Loucy (cell line): ENCODE measurements at regions not wholly inside any gene's neighbourhood (a gene's known extent, or its start where the extent isn't known, plus 50 kb on each side); places are given as distances from the start of the nearest gene placed in this dataset.

ENCODE experiments used
- H2AFZ ChIP-seq: fragments of 200-600 bp; sonication (generic); 2 replicates; pipeline ENCODE4 v1.6.0; 2016; ENCODE audit warnings: antibody characterized with exemption, mild to moderate bottlenecking, low read length, moderate library complexity
- H3F3A ChIP-seq: fragments of 200-600 bp; 2 replicates; pipeline ENCODE4 v1.6.0; 2016; ENCODE audit warnings: antibody characterized with exemption, low read depth, mild to moderate bottlenecking
- H3K27me3 ChIP-seq: fragments of 200-600 bp; sonication (generic); 2 replicates; pipeline ENCODE4 v1.6.1; 2014; ENCODE audit warnings: low read length, mild to moderate bottlenecking; ENCODE audit not compliant: insufficient read depth, poor library complexity, severe bottlenecking
- H3K36me3 ChIP-seq: fragments of 200-600 bp; sonication (generic); 2 replicates; pipeline ENCODE4 v1.6.1; 2016; ENCODE audit warnings: low read length; ENCODE audit not compliant: insufficient read depth
- H3K4me1 ChIP-seq: fragments of 200-600 bp; sonication (generic); 2 replicates; pipeline ENCODE4 v1.5.1; 2014; ENCODE audit warnings: low read length, mild to moderate bottlenecking; ENCODE audit not compliant: insufficient read depth, poor library complexity, severe bottlenecking
- H3K4me2 ChIP-seq: fragments of 200-600 bp; sonication (generic); 2 replicates; pipeline ENCODE4 v1.6.0; 2014; ENCODE audit warnings: antibody characterized with exemption, low read length, low read depth, mild to moderate bottlenecking; ENCODE audit not compliant: poor library complexity, severe bottlenecking
- H3K4me3 ChIP-seq: fragments of 200-600 bp; sonication (generic); 2 replicates; pipeline ENCODE4 v1.5.1; 2014; ENCODE audit warnings: low read length, mild to moderate bottlenecking, mixed read lengths; ENCODE audit not compliant: poor library complexity, severe bottlenecking
- H3K79me2 ChIP-seq: fragments of 200-600 bp; sonication (generic); 2 replicates; pipeline ENCODE4 v1.6.1; 2014; ENCODE audit warnings: low read length; ENCODE audit not compliant: insufficient read depth
- H3K9ac ChIP-seq: fragments of 200-600 bp; sonication (generic); 2 replicates; pipeline ENCODE4 v1.6.0; 2014; ENCODE audit warnings: mild to moderate bottlenecking, low read depth, low read length, moderate library complexity; ENCODE audit not compliant: poor library complexity, severe bottlenecking
- H3K9me2 ChIP-seq: fragments of 200-600 bp; sonication (generic); replicated peaks from 2 replicates; pipeline ENCODE4 v1.6.1; 2016; ENCODE audit warnings: low read depth, low read length, mixed read lengths
- H3K9me3 ChIP-seq: fragments of 200-600 bp; sonication (generic); 2 replicates; pipeline ENCODE4 v1.6.1; 2014; ENCODE audit warnings: mild to moderate bottlenecking, antibody characterized with exemption, low read length, low read depth; ENCODE audit not compliant: insufficient read depth
- H4K20me1 ChIP-seq: fragments of 200-600 bp; sonication (generic); 2 replicates; pipeline ENCODE4 v1.6.0; 2014; ENCODE audit warnings: antibody characterized with exemption, low read length, mild to moderate bottlenecking; ENCODE audit not compliant: insufficient read depth, poor library complexity, severe bottlenecking
- EZH2phosphoT487 ChIP-seq: fragments of 200-600 bp; IDR thresholded peaks from 2 replicates; pipeline ENCODE4 v1.6.1; 2018; ENCODE audit warnings: antibody characterized with exemption, mild to moderate bottlenecking, moderate library complexity, borderline replicate concordance
- TF ChIP-seq, protein P1 (sequence below): fragments of 200-600 bp; sonication (generic); conservative IDR thresholded peaks from 2 replicates; pipeline ENCODE4 v1.5.1; 2014; ENCODE audit warnings: mild to moderate bottlenecking, antibody characterized with exemption, low read length

DNA sequence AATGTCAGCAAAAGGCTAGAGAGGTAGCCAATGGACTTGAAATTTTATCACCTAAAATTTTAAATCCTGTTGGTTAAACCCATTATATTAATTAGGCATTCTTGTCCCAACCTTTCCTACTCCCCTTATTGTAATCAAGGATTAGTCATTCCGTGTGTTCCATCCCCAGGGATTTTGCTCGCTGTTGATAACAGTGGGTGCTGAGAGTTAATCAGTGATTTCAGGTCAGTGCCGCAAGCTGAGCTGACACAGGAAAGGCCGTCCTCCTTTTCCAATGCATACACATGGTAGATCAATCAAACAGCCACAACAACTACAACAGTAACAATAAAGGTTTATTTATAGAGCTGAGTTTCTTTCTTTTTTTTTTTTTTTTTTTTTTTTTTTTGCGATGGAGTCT is 271.4 kb downstream of the ACTR3B start:
- TF ChIP-seq EZH2phosphoT487 = no peak
- TF ChIP-seq, protein P1, sequence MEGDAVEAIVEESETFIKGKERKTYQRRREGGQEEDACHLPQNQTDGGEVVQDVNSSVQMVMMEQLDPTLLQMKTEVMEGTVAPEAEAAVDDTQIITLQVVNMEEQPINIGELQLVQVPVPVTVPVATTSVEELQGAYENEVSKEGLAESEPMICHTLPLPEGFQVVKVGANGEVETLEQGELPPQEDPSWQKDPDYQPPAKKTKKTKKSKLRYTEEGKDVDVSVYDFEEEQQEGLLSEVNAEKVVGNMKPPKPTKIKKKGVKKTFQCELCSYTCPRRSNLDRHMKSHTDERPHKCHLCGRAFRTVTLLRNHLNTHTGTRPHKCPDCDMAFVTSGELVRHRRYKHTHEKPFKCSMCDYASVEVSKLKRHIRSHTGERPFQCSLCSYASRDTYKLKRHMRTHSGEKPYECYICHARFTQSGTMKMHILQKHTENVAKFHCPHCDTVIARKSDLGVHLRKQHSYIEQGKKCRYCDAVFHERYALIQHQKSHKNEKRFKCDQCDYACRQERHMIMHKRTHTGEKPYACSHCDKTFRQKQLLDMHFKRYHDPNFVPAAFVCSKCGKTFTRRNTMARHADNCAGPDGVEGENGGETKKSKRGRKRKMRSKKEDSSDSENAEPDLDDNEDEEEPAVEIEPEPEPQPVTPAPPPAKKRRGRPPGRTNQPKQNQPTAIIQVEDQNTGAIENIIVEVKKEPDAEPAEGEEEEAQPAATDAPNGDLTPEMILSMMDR = no peak
- Histone ChIP-seq H3K4me2 (no peak overlapping the region), H4K20me1 (no peaks in the 10 kb centered on the region), H2AFZ (no peak overlapping the region), H3F3A (no peaks in the 10 kb centered on the region), H3K4me3 (no peak overlapping the region), H3K27me3 (no peaks in the 10 kb centered on the region), H3K79me2 (no peaks in the 10 kb centered on the region), H3K9me3 (no peaks in the 10 kb centered on the region), H3K9me2 (no peaks in the 10 kb centered on the region), H3K9ac (no peak overlapping the region), H3K36me3 (no peaks in the 10 kb centered on the region), H3K4me1 (no peaks in the 10 kb centered on the region)

- Histone ChIP-seq H3F3A (no peaks in the 10 kb centered on the region), H3K79me2 (no peaks in the 10 kb centered on the region), H4K20me1 (no peaks in the 10 kb centered on the region), H3K4me1 (no peaks in the 10 kb centered on the region), H3K27me3 (no peaks in the 10 kb centered on the region), H3K9me3 (no peaks in the 10 kb centered on the region), H3K36me3 (no peaks in the 10 kb centered on the region), H3K9me2 (no peaks in the 10 kb centered on the region), H3K4me2 (no peak overlapping the region), H2AFZ (no peak overlapping the region), H3K4me3 (no peak overlapping the region), H3K9ac (no peak overlapping the region)
- no peak for TF ChIP-seq EZH2phosphoT487
- TF ChIP-seq, protein P1 = no peak
Measured at GRCh38 chr7:153034791-153035190, 275.2 kb downstream of the ACTR3B start.

DNA sequence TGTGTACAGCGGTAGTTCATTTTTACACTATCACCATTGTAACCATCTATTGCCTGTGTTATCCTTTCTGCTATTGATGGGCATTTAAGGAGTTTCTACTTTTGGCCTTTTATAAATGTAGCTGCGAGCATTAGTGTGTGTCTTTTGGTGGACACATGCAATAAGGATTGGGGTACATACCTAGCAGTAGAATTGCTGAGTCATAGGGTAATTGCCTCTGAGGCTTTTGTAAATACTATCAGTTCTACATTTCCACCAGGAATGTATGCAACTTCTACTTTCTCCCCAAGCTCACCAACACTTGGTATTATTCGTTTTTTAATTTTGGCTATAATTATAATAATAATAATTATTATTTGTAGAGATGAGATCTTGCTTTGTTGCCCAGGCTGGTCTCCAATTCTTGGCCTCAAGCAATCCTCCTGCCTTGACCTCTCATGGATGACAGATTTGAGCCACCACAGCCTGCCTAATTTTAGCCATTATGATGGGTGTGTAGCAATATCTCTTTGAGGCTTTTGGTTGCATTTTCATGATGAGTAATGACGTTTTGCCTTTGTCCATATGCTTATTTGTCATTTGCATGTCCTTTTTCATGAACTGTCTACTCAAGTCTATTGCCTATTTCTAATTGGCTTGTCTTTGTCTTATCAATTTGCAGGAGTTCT is 277.0 kb downstream of the ACTR3B start:
- Histone ChIP-seq H3K36me3 (no peaks in the 10 kb centered on the region), H3K79me2 (no peaks in the 10 kb centered on the region), H3F3A (no peaks in the 10 kb centered on the region), H3K4me1 (no peaks in the 10 kb centered on the region), H2AFZ (no peak overlapping the region), H4K20me1 (no peaks in the 10 kb centered on the region), H3K9me3 (peaks cover 5% of the 10 kb centered on the region; the same call in 1 of the 2 replicates), H3K4me3 (no peak overlapping the region), H3K4me2 (no peak overlapping the region), H3K9me2 (no peaks in the 10 kb centered on the region), H3K9ac (no peak overlapping the region), H3K27me3 (no peaks in the 10 kb centered on the region)
- TF ChIP-seq, protein P1 = no peak
- TF ChIP-seq EZH2phosphoT487 = no peak
